Mucosa of rectum (tissue), 2 donors: ENCODE measurements at regions not wholly inside any gene's neighbourhood (a gene's known extent, or its start where the extent isn't known, plus 50 kb on each side); places are given as distances from the start of the nearest gene placed in this dataset.

ENCODE experiments used
- H3K27ac ChIP-seq, 2 donors: one replicate each; pipeline ENCODE4 v1.7.0; 2013; ENCODE audit warnings: inconsistent platforms in 2 of 2, low read depth in 2 of 2, low read length in 2 of 2
- H3K27me3 ChIP-seq, 2 donors: one replicate each; pipeline ENCODE4 v1.7.0; 2013; ENCODE audit warnings: low read length in 2 of 2; ENCODE audit not compliant: control insufficient read depth in 2 of 2, insufficient read depth in 2 of 2
- H3K36me3 ChIP-seq, 2 donors: one replicate each; pipeline ENCODE4 v1.7.0; 2013; ENCODE audit warnings: low read length in 2 of 2; ENCODE audit not compliant: control insufficient read depth in 2 of 2, insufficient read depth in 2 of 2
- H3K4me1 ChIP-seq, 2 donors: one replicate each; pipeline ENCODE4 v1.7.0; 2013; ENCODE audit warnings: low read length in 2 of 2, mild to moderate bottlenecking in 1 of 2; ENCODE audit not compliant: control insufficient read depth in 2 of 2, insufficient read depth in 2 of 2
- H3K4me3 ChIP-seq, 2 donors: one replicate each; pipeline ENCODE4 v1.7.0; 2013; ENCODE audit warnings: low read length in 2 of 2
- H3K9ac ChIP-seq, 2 donors: one replicate each; pipeline ENCODE4 v1.7.0; 2013; ENCODE audit warnings: low read length in 2 of 2, low read depth in 1 of 2, mild to moderate bottlenecking in 1 of 2
- H3K9me3 ChIP-seq, 2 donors: one replicate each; pipeline ENCODE4 v1.7.0; 2013; ENCODE audit warnings: low read length in 2 of 2; ENCODE audit not compliant: control insufficient read depth in 2 of 2
- donor health status: healthy.
- donor health status: Normal muscosa, but diverticular disease.

- Histone ChIP-seq H3K4me1 (peaks cover 0 to 2% of the 10 kb centered on the region in 2 donors), H3K36me3 (no peaks in the 10 kb centered on the region), H3K27ac (no peak overlapping the region), H3K9ac (no peak overlapping the region), H3K27me3 (peaks cover 0 to 2% of the 10 kb centered on the region in 2 donors), H3K9me3 (no peaks in the 10 kb centered on the region), H3K4me3 (no peak overlapping the region)
Measured at GRCh38 chr5:57320582-57320981, 146.7 kb downstream of the GPBP1 start.

- Histone ChIP-seq H3K9me3 (no peaks in the 10 kb centered on the region), H3K27ac (no peak overlapping the region), H3K4me3 (no peak overlapping the region), H3K9ac (no peak overlapping the region), H3K4me1 (peaks cover 0 to 2% of the 10 kb centered on the region in 2 donors), H3K36me3 (no peaks in the 10 kb centered on the region), H3K27me3 (peaks cover 0 to 2% of the 10 kb centered on the region in 2 donors)
Measured at GRCh38 chr5:57319628-57320027, 145.8 kb downstream of the GPBP1 start.

GRCh38 chr5:57318251-57318650, 144.4 kb downstream of the GPBP1 start:
- peak overlapping the region; percentile 13 to 61 for H3K27ac ChIP-seq

GRCh38 chr5:57317341-57317740, 143.5 kb downstream of the GPBP1 start:
- no peaks in the 10 kb centered on the region for H3K9me3 ChIP-seq
- peak overlapping the region; percentile 52 to 61 for H3K27ac ChIP-seq
- peaks cover 0 to 2% of the 10 kb centered on the region in 2 donors for H3K27me3 ChIP-seq
- H3K9ac ChIP-seq = no peak overlapping the region
- no peaks in the 10 kb centered on the region for H3K36me3 ChIP-seq
- H3K4me1 ChIP-seq = peaks cover 0 to 2% of the 10 kb centered on the region in 2 donors
- no peak overlapping the region for H3K4me3 ChIP-seq

More at GRCh38 chr5:57318251-57318650, 144.4 kb downstream of the GPBP1 start:
- H3K4me1 ChIP-seq = peaks cover 0 to 2% of the 10 kb centered on the region in 2 donors
- H3K27me3 ChIP-seq = peaks cover 0 to 2% of the 10 kb centered on the region in 2 donors
- no peaks in the 10 kb centered on the region for H3K9me3 ChIP-seq
- no peak overlapping the region for H3K4me3 ChIP-seq
- no peaks in the 10 kb centered on the region for H3K36me3 ChIP-seq
- H3K9ac ChIP-seq = no peak overlapping the region

GRCh38 chr5:57316798-57317327, 143.0 kb downstream of the GPBP1 start:
- H3K27me3 ChIP-seq = peaks cover 0 to 2% of the 10 kb centered on the region in 2 donors
- no peak overlapping the region for H3K4me3 ChIP-seq
- H3K9ac ChIP-seq = no peak overlapping the region
- H3K9me3 ChIP-seq = no peaks in the 10 kb centered on the region
- H3K36me3 ChIP-seq = no peaks in the 10 kb centered on the region
- H3K4me1 ChIP-seq = peaks cover 0 to 2% of the 10 kb centered on the region in 2 donors
- peak overlapping the region; percentile 52 to 66 for H3K27ac ChIP-seq

- no peaks in the 10 kb centered on the region for H3K36me3 ChIP-seq
- H3K4me1 ChIP-seq = peaks cover 0 to 2% of the 10 kb centered on the region in 2 donors
- peak overlapping the region; percentile 52 to 66 for H3K27ac ChIP-seq
- H3K27me3 ChIP-seq = peaks cover 0 to 2% of the 10 kb centered on the region in 2 donors
- H3K4me3 ChIP-seq = no peak overlapping the region
- no peak overlapping the region for H3K9ac ChIP-seq
- no peaks in the 10 kb centered on the region for H3K9me3 ChIP-seq
Measured at GRCh38 chr5:57315941-57316340, 142.1 kb downstream of the GPBP1 start.
